GM21423 (cell line): ENCODE measurements at regions not wholly inside any gene's neighbourhood (a gene's known extent, or its start where the extent isn't known, plus 50 kb on each side); places are given as distances from the start of the nearest gene placed in this dataset.
"Not testable (repeated sequence)": the region's sequence is repeated elsewhere in the genome, so short reads cannot be mapped to it uniquely, and the experiment has no call there.

Experiments
- ATAC-seq: cut with Tn5 transposase; IDR thresholded peaks from one replicate; pipeline ENCODE4 v1.9.1; 2021; ENCODE audit warnings: mild to moderate bottlenecking, moderate library complexity; ENCODE audit not compliant: unreplicated experiment

- ATAC-seq, result no peak
Observed at GRCh38 chr4:174080361-174080760, 203.1 kb downstream of the FBXO8 start.

GRCh38 chr4:174071595-174071994 is 211.9 kb downstream of the FBXO8 start:
- ATAC-seq, result no peak

- no peak for ATAC-seq
Observed at GRCh38 chr4:174069848-174070330, 213.6 kb downstream of the FBXO8 start.

- ATAC-seq, result no peak
Observed at GRCh38 chr4:174066611-174067205, 216.8 kb downstream of the FBXO8 start.

GRCh38 chr4:174062831-174063230 is 220.6 kb downstream of the FBXO8 start:
- no peak for ATAC-seq

GRCh38 chr4:174061026-174061425 is 222.4 kb downstream of the FBXO8 start:
- ATAC-seq, result no peak

GRCh38 chr4:174058846-174059245 is 224.6 kb downstream of the FBXO8 start:
- peak; percentile 51 for ATAC-seq

- ATAC-seq, result no peak
Observed at GRCh38 chr4:174056959-174057358, 226.5 kb downstream of the FBXO8 start.

- no peak for ATAC-seq
Observed at GRCh38 chr4:174055344-174055743, 228.1 kb downstream of the FBXO8 start.

- no peak for ATAC-seq
Observed at GRCh38 chr4:174053895-174054294, 229.6 kb downstream of the FBXO8 start.

GRCh38 chr4:174047363-174047762 is 236.1 kb downstream of the FBXO8 start:
- ATAC-seq, result no peak

GRCh38 chr4:174045829-174046228 is 237.6 kb downstream of the FBXO8 start:
- ATAC-seq, result not testable (repeated sequence)

GRCh38 chr4:174045381-174045780 is 238.1 kb downstream of the FBXO8 start:
- no peak for ATAC-seq

- ATAC-seq, result no peak
Observed at GRCh38 chr4:174041555-174042105, 241.8 kb downstream of the FBXO8 start.

- no peak for ATAC-seq
Observed at GRCh38 chr4:174040287-174040686, 243.2 kb downstream of the FBXO8 start.

- ATAC-seq, result no peak
Observed at GRCh38 chr4:174038481-174038880, 245.0 kb downstream of the FBXO8 start.

- no peak for ATAC-seq
Observed at GRCh38 chr4:174037631-174038030, 245.8 kb downstream of the FBXO8 start.

GRCh38 chr4:174037049-174037448 is 246.4 kb downstream of the FBXO8 start:
- no peak for ATAC-seq

GRCh38 chr4:174036576-174036975 is 246.9 kb downstream of the FBXO8 start:
- no peak for ATAC-seq

- ATAC-seq, result no peak
Observed at GRCh38 chr4:174036111-174036510, 247.4 kb downstream of the FBXO8 start.

GRCh38 chr4:174023641-174024040 is 259.8 kb downstream of the FBXO8 start:
- ATAC-seq, result no peak

GRCh38 chr4:174018236-174018635 is 265.2 kb downstream of the FBXO8 start:
- no peak for ATAC-seq

- ATAC-seq, result no peak
Observed at GRCh38 chr4:174016251-174016650, 267.2 kb downstream of the FBXO8 start.
